GM12873 (cell line): ENCODE measurements at regions not wholly inside any gene's neighbourhood (a gene's known extent, or its start where the extent isn't known, plus 50 kb on each side); places are given as distances from the start of the nearest gene placed in this dataset.

Experiments used
- TF ChIP-seq, protein P1 (sequence below): IDR thresholded peaks from 2 replicates; pipeline ENCODE4 v1.5.1; 2012; ENCODE audit warnings: low read depth, mild to moderate bottlenecking, moderate library complexity, low read length, control low read depth; ENCODE audit not compliant: insufficient read depth; ENCODE audit errors: missing control alignments

DNA sequence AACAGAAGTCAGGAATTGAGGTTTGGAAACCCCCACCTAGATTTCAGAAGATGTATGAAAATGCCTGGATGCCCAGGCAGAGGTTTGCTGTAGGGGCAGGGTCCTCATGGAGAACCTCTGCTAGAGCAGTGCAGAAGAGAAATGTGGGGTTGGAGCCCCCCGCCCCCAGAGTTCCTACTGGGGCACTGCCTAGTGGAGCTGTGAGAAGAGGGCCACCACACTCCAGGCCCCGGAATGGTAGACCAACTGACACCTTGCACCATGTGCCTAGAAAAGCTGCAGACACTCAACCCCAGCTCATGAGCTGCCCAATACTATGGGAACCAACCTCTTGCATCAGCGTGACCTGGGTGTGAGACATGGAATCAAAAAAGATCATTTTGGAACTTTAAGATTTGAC lies 967.0 kb upstream of the NRXN1 start:
- TF ChIP-seq, protein P1, sequence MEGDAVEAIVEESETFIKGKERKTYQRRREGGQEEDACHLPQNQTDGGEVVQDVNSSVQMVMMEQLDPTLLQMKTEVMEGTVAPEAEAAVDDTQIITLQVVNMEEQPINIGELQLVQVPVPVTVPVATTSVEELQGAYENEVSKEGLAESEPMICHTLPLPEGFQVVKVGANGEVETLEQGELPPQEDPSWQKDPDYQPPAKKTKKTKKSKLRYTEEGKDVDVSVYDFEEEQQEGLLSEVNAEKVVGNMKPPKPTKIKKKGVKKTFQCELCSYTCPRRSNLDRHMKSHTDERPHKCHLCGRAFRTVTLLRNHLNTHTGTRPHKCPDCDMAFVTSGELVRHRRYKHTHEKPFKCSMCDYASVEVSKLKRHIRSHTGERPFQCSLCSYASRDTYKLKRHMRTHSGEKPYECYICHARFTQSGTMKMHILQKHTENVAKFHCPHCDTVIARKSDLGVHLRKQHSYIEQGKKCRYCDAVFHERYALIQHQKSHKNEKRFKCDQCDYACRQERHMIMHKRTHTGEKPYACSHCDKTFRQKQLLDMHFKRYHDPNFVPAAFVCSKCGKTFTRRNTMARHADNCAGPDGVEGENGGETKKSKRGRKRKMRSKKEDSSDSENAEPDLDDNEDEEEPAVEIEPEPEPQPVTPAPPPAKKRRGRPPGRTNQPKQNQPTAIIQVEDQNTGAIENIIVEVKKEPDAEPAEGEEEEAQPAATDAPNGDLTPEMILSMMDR, result no peak

GRCh38 chr2:51997571-51997970 lies 965.6 kb upstream of the NRXN1 start:
- TF ChIP-seq, protein P1, result no peak

GRCh38 chr2:51995293-51995692 lies 963.4 kb upstream of the NRXN1 start:
- TF ChIP-seq, protein P1, result no peak

GRCh38 chr2:51994123-51994763 lies 962.3 kb upstream of the NRXN1 start:
- TF ChIP-seq, protein P1, result no peak

DNA sequence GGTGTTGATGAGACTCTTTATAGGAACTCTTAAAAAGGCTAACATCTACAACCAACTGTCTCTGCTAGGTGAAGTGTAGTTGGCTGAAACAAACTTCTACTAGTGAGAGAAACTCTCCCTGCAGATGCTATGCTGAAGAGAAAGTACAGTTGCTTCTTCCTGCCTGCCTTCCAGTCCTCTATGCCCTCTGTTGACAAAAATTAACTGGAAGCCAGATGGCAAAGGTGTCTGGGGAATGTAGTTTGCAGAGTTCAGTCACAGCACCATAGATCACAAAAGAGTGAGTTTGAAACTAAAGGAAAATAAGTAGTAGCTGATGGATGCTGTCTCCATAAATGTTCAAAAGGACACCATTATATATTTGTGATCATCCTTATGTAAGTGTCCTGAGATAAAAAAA lies 958.8 kb upstream of the NRXN1 start:
- TF ChIP-seq, protein P1, result no peak

- TF ChIP-seq, protein P1, result no peak
Observed at GRCh38 chr2:51986101-51986500, 954.2 kb upstream of the NRXN1 start.

DNA sequence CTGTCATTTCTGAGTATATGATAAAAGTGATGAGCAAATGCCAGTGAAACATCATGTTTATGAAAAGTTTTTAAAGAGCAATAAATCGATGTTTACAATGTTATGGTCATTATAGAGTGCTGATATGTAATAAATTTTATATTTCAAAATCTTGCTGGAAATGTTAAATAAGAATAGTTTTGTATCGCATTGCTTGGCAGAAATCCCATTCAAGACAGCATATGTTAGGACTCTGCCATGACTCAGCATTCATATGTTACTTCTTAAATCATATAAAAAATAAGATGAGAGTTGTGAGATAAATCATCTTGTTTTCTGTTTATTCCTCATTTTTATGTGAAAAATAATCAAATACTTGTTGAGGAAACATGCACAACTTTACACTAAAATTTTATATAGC lies 949.9 kb upstream of the NRXN1 start:
- TF ChIP-seq, protein P1, result no peak

DNA sequence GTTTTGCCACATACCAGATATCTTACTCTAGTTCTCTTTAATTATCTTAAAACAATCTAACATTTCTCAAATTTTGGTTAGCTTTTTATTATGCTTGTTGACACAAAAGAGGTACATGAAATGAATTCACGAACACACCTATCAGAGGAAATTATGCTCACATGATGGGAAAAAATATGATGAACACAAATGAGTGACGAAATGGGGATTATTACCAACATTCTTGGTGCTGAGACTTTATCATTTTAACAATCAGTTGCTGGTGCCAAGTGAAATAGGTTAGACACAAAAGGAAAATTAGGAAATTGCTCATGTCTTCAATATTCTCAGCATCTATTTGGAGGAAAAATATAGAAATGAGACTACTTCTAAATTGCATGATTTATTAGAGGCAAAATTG lies 944.7 kb upstream of the NRXN1 start:
- TF ChIP-seq, protein P1, result no peak
